HFF-Myc (cell line): ENCODE measurements at regions not wholly inside any gene's neighbourhood (a gene's known extent, or its start where the extent isn't known, plus 50 kb on each side); places are given as distances from the start of the nearest gene placed in this dataset.

Experiments used
- DNase-seq: peaks from one replicate; pipeline ENCODE4 v3.0.0-alpha.2; 2011; ENCODE audit warnings: low read depth; ENCODE audit errors: extremely low read depth
- H3K4me3 ChIP-seq: replicated peaks from 2 replicates; pipeline ENCODE4 v1.5.1; 2011; ENCODE audit warnings: low read depth, mild to moderate bottlenecking, control low read depth, low read length
- TF ChIP-seq, protein P1 (sequence below): IDR thresholded peaks from 2 replicates; pipeline ENCODE4 v1.5.1; 2012; ENCODE audit warnings: mild to moderate bottlenecking, low read depth, low read length, control low read depth; ENCODE audit errors: missing control alignments

DNA sequence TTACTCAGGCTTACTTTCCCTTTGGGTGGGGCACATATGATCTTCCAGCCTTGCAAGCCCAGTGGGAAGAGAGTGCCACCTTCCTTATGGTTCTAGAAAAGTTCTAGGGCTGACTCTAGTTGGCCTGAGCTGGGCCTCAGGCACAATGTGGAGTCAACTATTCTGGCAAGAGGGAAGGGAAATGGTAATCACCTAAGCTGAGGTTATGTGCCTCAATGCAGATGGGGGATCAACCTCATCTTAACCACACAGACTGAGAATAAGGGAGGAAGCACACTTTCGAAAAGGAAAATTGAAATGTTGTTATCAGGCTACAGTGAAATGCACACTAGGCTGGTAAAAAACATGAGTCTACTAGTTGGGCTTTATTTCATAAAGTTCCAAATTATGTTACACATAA lies 77.5 kb upstream of the RMST start:
- DNase-seq, result no peak
- TF ChIP-seq, protein P1, sequence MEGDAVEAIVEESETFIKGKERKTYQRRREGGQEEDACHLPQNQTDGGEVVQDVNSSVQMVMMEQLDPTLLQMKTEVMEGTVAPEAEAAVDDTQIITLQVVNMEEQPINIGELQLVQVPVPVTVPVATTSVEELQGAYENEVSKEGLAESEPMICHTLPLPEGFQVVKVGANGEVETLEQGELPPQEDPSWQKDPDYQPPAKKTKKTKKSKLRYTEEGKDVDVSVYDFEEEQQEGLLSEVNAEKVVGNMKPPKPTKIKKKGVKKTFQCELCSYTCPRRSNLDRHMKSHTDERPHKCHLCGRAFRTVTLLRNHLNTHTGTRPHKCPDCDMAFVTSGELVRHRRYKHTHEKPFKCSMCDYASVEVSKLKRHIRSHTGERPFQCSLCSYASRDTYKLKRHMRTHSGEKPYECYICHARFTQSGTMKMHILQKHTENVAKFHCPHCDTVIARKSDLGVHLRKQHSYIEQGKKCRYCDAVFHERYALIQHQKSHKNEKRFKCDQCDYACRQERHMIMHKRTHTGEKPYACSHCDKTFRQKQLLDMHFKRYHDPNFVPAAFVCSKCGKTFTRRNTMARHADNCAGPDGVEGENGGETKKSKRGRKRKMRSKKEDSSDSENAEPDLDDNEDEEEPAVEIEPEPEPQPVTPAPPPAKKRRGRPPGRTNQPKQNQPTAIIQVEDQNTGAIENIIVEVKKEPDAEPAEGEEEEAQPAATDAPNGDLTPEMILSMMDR, result no peak
- no peak overlapping the region for H3K4me3 ChIP-seq

DNA sequence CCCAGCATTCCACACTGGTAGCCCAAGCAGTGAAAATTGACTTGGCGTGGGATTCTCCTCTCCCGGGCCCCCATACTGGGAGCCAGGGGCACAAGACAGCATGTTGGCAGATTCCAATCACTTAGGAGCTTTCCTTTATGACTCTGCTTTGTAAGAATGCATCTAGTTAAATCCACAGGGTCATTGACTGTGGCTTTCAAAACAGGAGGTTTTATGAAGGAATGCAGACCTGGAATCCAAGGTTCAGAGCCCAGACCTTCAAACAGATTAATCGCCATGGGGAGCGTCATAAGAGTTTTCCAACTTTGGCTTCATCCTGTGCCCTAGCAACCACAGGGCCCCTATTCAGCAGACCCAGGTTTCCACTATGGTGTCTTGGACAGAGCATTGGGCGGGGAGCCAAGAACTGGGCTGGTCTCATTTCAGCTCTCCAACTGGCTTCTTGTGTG lies 76.4 kb upstream of the RMST start:
- TF ChIP-seq, protein P1, result no peak
- no peak for DNase-seq
- no peak overlapping the region for H3K4me3 ChIP-seq

DNA sequence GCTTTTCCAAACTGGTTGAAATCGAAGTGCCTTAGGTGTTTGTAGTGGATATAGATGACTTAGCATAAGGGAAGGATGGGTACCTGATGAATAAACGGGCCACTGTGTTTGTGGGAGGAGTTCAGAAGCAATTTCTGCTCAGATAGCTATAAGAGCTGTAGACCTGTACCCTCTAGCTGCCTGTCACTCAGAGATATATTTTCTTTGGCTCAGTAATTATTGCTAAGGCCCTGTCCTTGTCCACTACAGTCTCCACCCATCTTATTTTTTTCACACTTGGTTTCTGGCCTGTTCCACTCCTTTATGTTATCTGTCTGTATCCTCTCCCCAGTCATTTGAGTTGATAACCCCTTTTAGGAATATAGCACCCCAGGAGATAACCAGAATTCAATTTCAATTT lies 74.8 kb upstream of the RMST start:
- TF ChIP-seq, protein P1, result no peak
- DNase-seq, result no peak
- no peak overlapping the region for H3K4me3 ChIP-seq

DNA sequence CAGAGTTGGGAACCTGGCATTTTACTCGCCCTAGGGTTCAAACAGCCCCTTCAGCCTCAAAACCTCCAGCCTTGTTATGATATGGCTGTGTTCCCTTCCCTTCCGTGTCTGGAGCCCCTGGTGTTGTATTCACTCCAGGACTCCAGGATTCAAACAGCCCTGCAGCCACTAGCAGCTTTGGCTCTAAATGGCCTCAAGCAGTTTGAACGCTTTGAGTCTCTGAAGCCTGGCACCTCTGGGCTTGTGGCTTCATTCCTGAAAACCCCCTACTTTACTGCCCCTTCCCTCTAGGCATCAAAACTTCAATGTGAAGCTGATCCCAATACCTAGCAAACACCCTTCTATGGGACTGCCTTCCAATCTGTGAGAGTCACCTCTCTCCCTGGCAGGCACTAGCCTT lies 67.9 kb upstream of the RMST start:
- TF ChIP-seq, protein P1, result no peak
- DNase-seq, result no peak
- H3K4me3 ChIP-seq, result no peak overlapping the region

DNA sequence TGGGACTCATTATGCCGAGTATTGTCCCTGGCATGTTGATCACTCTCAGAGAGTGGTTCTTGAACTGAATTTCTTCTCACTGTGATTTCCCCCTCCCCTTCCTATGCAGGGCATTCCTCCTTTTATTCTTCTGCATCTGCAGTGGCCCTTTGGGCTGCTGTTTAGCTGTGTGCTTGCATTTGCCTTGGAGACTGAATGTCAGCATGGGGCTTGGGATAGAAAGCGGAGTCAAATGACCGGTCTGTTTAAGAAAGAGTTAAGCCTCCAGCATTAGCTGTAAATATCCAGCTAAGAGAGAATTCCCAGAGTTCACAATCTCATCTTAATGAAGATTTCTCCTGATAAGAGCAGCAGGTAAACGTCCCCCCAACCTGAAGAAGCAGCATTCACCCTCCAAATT lies 65.6 kb upstream of the RMST start:
- DNase-seq, result no peak
- TF ChIP-seq, protein P1, result no peak
- H3K4me3 ChIP-seq, result no peak overlapping the region

DNA sequence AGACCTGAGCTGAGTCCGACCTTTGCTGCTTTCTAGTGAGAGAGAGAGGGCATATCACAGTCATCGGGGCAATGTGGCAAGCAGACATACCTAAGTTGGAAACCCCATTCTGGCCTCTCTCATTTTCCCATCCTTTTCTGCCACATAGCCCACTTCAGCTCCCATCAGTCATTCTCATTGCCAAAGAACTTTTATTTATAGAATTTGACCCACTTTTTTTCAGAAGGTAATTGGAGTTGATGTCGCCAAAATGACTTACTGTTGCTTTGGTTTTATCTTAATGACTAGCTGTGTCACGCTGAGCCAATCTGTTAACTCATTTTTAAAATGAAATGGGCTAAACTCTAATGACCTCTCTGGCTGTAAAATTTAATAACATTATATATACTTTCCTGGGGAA lies 63.9 kb upstream of the RMST start:
- H3K4me3 ChIP-seq, result no peak overlapping the region
- TF ChIP-seq, protein P1, result no peak
- DNase-seq, result no peak

DNA sequence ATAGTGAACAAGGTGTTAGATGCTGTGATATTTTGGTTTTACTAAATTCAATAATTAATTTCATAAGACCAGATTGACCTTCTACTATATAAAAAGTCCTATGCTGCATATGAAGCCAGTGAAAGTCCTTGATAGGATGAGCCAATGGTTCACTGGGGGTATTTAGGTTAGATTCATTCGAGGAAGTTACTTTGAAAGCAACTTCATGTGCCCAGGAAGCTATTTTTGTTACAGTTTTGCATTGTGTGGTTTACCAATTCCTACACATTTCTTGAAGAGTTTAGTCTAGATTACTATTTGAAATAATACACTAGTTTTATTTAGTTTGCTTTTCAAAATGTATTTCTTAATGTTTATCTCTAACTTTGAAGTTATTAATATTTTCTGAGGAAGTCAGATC lies 58.5 kb upstream of the RMST start:
- TF ChIP-seq, protein P1, result no peak
- no peak for DNase-seq
- H3K4me3 ChIP-seq, result no peak overlapping the region
